ENCODE measurements at regions not wholly inside any gene's neighbourhood (a gene's known extent, or its start where the extent isn't known, plus 50 kb on each side); places are given as distances from the start of the nearest gene placed in this dataset.

DNA sequence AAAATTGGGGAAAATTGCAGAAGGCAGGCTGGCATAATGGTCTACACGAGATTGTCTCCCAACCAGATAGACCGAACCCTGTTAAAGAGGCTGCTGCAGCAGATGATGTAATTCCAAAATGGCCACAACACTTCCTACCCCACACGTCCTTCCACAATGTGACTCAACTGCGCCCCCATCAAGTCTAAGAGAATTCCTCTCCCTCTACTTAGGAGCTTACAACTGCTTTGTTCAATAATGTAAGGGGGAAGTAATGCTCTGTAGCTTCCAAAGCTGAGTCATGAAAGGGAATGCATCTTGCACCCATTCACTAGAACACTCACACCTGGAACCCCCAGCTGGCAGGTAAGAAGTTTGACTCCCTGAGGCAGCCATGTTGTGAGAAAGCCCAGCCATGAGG is 117.8 kb upstream of the IRS2 start (continued):
- TF ChIP-seq YY1 (IDR thresholded peaks at IDR 0.05; ENCODE audit: low read depth, low read length) (peak; percentile 73; the same call in 1 of the 2 replicates), CTCF (IDR thresholded peaks at IDR 0.05; ENCODE audit: control extremely low read depth in 1 of 3, insufficient read depth in 1 of 3, low read depth in 1 of 3, low read length in 3 of 3) (peak in 2 of 3 experiments; percentile 6; a peak in 2 of 4 replicates), KDM1A (IDR thresholded peaks at IDR 0.05; ENCODE audit: borderline replicate concordance, low read length) (no peak), CREB1 (IDR thresholded peaks at IDR 0.05) (no peak)

All from H1 (cell line).